Liver (tissue), 8 donors: ENCODE measurements at regions not wholly inside any gene's neighbourhood (a gene's known extent, or its start where the extent isn't known, plus 50 kb on each side); places are given as distances from the start of the nearest gene placed in this dataset.

Source experiments
- DNase-seq: peaks from one replicate; pipeline ENCODE4 v3.0.0-alpha.2; 2017; ENCODE audit warnings: low spot score
- H3K27ac ChIP-seq, 2 donors: one replicate each; pipeline ENCODE4 v1.7.0; 2013; ENCODE audit warnings: inconsistent platforms in 2 of 2, low read length in 2 of 2, control low read depth in 1 of 2, low read depth in 1 of 2, mild to moderate bottlenecking in 1 of 2
- H3K27me3 ChIP-seq, 4 donors: one replicate each; pipeline versions ENCODE4 v1.6.1 to v1.7.0; 2013; ENCODE audit warnings: low read length in 3 of 4, inconsistent platforms in 1 of 4, mild to moderate bottlenecking in 1 of 4, moderate library complexity in 1 of 4; ENCODE audit not compliant: control insufficient read depth in 4 of 4, insufficient read depth in 4 of 4
- H3K36me3 ChIP-seq, 4 donors: one replicate each; pipeline versions ENCODE4 v1.6.1 to v1.7.0; 2013; ENCODE audit warnings: low read length in 3 of 4, mild to moderate bottlenecking in 3 of 4, low read depth in 1 of 4, moderate library complexity in 1 of 4; ENCODE audit not compliant: control insufficient read depth in 4 of 4, insufficient read depth in 3 of 4
- H3K4me1 ChIP-seq, 4 donors: one replicate each; pipeline versions ENCODE4 v1.6.1 to v1.7.0; 2013; ENCODE audit warnings: low read length in 3 of 4, mild to moderate bottlenecking in 3 of 4, moderate library complexity in 1 of 4; ENCODE audit not compliant: control insufficient read depth in 4 of 4, insufficient read depth in 4 of 4
- H3K4me3 ChIP-seq, 3 donors: one replicate each; pipeline versions ENCODE4 v1.6.1 to v1.7.0; 2013; ENCODE audit warnings: low read length in 3 of 3, control low read depth in 1 of 3, low read depth in 1 of 3, mild to moderate bottlenecking in 1 of 3
- H3K9ac ChIP-seq, 2 donors: one replicate each; pipeline ENCODE4 v1.7.0; 2013; ENCODE audit warnings: low read length in 2 of 2, mild to moderate bottlenecking in 2 of 2, moderate library complexity in 2 of 2, control low read depth in 1 of 2, low read depth in 1 of 2
- H3K9me3 ChIP-seq, 4 donors: one replicate each; pipeline versions ENCODE4 v1.6.1 to v1.7.0; 2013; ENCODE audit warnings: low read length in 3 of 4; ENCODE audit not compliant: control insufficient read depth in 4 of 4
- EGR1 ChIP-seq, 2 donors: IDR thresholded peaks; 2 replicates each; pipeline ENCODE4 v1.6.1; 2016 to 2018; ENCODE audit warnings: antibody characterized with exemption in 2 of 2, low read depth in 2 of 2
- FOXA1 ChIP-seq: IDR thresholded peaks from 2 replicates; pipeline ENCODE4 v1.6.1; 2016; ENCODE audit warnings: antibody characterized with exemption
- FOXA2 ChIP-seq: IDR thresholded peaks from 2 replicates; pipeline ENCODE4 v1.6.1; 2016; ENCODE audit warnings: antibody characterized with exemption
- GABPA ChIP-seq, 2 donors: IDR thresholded peaks in 1 of 2; conservative IDR thresholded peaks in 1 of 2; 2 replicates each; pipeline ENCODE4 v1.6.1; 2016; ENCODE audit warnings: antibody characterized with exemption in 2 of 2, mild to moderate bottlenecking in 1 of 2, moderate library complexity in 1 of 2
- HNF4A ChIP-seq, 2 donors: conservative IDR thresholded peaks; 2 replicates each; pipeline ENCODE4 v1.6.1; 2016; ENCODE audit warnings: antibody characterized with exemption in 2 of 2, mild to moderate bottlenecking in 2 of 2
- HNF4G ChIP-seq: IDR thresholded peaks from 2 replicates; pipeline ENCODE4 v1.6.1; 2016; ENCODE audit warnings: antibody characterized with exemption
- JUND ChIP-seq, 2 donors: IDR thresholded peaks; 2 replicates each; pipeline ENCODE4 v1.6.1; 2016; ENCODE audit warnings: antibody characterized with exemption in 2 of 2
- NR2F2 ChIP-seq: IDR thresholded peaks from 2 replicates; pipeline ENCODE4 v1.6.1; 2016; ENCODE audit warnings: antibody characterized with exemption
- RAD21 ChIP-seq, 2 donors: IDR thresholded peaks; 2 replicates each; pipeline ENCODE4 v1.6.1; 2016; ENCODE audit warnings: antibody characterized with exemption in 2 of 2, mild to moderate bottlenecking in 2 of 2
- RXRA ChIP-seq, 2 donors: IDR thresholded peaks; 2 replicates each; pipeline ENCODE4 v1.6.1; 2017 to 2018; ENCODE audit warnings: antibody characterized with exemption in 2 of 2, mild to moderate bottlenecking in 1 of 2
- SP1 ChIP-seq: IDR thresholded peaks from 2 replicates; pipeline ENCODE4 v1.6.1; 2018; ENCODE audit warnings: antibody characterized with exemption, mild to moderate bottlenecking
- TAF1 ChIP-seq: conservative IDR thresholded peaks from 2 replicates; pipeline ENCODE4 v1.6.1; 2016; ENCODE audit warnings: antibody characterized with exemption, mild to moderate bottlenecking
- YY1 ChIP-seq: IDR thresholded peaks from 2 replicates; pipeline ENCODE4 v1.6.1; 2016; ENCODE audit warnings: antibody characterized with exemption, mild to moderate bottlenecking
- WGBS: extraction: QIAGEN DNeasy Blood & Tissue Kit; methylation state at CpG from one replicate; pipeline ENCODE4 v1.1.7; 2013; 5-methylcytosine and 5-hydroxymethylcytosine counted together
- TF ChIP-seq, protein P1 (sequence below): IDR thresholded peaks from 2 replicates; pipeline ENCODE4 v1.6.1; 2016; ENCODE audit warnings: antibody characterized with exemption
- TF ChIP-seq, protein P2 (sequence below): fragments of 150-350 bp; IDR thresholded peaks from 2 replicates; pipeline ENCODE4 v1.5.1; 2017; ENCODE audit warnings: improper control_type of control experiment, low read depth, low read length; ENCODE audit not compliant: missing input control
- TF ChIP-seq, protein P3 (sequence below): IDR thresholded peaks from 2 replicates; pipeline ENCODE4 v1.6.1; 2016; ENCODE audit warnings: antibody characterized with exemption
- TF ChIP-seq, protein P4 (sequence below): IDR thresholded peaks from 2 replicates; pipeline ENCODE4 v1.6.1; 2016; ENCODE audit warnings: antibody characterized with exemption, mild to moderate bottlenecking
- TF ChIP-seq, protein P5 (sequence below): IDR thresholded peaks from 2 replicates; pipeline ENCODE4 v1.6.1; 2016; ENCODE audit warnings: antibody characterized with exemption
- donor health status: healthy.
- donor health status: healthy.
- donor health status: healthy.
- donor health status: healthy.
- donor health status: healthy.

DNA sequence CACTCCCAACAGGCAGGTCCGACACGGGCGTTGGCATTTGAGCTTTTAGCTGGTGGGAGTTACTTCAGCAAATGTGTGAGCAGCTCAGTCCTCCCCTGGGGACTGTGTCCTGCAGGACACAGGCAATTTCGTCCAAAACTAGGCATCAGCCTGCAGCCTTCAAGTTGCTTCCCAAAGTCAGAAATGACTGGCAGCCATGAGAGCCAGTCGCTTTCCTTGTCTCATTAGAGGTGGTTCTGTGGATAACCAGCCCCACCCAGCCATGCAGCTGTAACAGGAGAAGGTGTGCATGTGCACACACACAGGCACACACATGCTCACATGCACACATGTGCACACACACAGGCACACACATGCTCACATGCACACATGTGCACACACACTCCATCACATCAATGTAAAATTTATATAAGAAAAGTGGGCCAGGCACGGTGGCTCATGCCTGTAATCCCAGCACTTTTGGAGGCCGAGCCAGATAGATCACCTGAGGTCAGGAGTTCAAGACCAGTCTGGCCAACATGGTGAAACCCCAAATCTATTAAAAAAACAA is 138.8 kb upstream of the TCERG1L start:
- 77% methylated on average over 7 of the region's 7 CpGs for WGBS
- no peak for DNase-seq
- no peak overlapping the region for H3K9ac ChIP-seq
- no peaks in the 10 kb centered on the region for H3K9me3 ChIP-seq
- peaks cover 0 to 6% (median 2%) of the 10 kb centered on the region in 4 donors for H3K4me1 ChIP-seq
- H3K4me3 ChIP-seq = no peak overlapping the region
- no peaks in the 10 kb centered on the region for H3K36me3 ChIP-seq
- no peak overlapping the region for H3K27ac ChIP-seq
- TF ChIP-seq GABPA (IDR thresholded peaks at IDR 0.05 in 1 of 2, conservative IDR thresholded peaks at IDR 0.05 in 1 of 2) (no peak), RAD21 (IDR thresholded peaks at IDR 0.05) (no peak), JUND (IDR thresholded peaks at IDR 0.05) (no peak), FOXA1 (no peak)
- TF ChIP-seq, protein P1, sequence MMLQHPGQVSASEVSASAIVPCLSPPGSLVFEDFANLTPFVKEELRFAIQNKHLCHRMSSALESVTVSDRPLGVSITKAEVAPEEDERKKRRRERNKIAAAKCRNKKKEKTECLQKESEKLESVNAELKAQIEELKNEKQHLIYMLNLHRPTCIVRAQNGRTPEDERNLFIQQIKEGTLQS = no peak
- H3K27me3 ChIP-seq = no peaks in the 10 kb centered on the region

DNA sequence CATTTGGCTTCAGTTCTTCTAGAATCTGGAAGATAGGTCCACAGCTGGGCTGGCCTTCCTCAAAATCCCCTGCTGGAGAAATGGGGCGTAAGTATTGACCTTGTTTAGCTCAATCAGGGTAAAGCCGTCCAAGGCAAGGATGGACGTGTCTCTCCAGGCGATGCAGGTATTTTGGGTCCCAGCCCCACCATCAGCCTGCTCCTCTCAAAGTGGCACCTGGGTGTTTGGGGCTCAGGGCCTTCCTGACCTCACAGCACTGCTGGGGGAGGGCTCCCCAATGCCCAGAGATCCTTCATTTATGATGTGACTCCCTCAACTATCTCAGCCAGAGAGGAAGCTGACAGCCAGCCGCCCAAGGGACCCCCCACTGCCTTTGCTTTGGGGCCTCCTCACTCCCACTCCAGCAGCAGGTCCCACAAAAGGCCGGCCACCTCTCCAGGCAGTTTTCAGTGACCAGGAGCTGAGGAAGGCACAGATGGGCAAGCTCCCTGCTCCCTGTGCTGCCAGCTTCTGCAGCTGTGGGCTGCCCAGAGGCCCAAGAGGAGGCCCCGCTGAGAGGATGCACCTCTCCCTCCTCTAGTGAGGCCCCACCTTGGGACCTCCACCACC is 140.0 kb upstream of the TCERG1L start:
- TF ChIP-seq, protein P1 = no peak
- TF ChIP-seq JUND (IDR thresholded peaks at IDR 0.05) (no peak), RAD21 (IDR thresholded peaks at IDR 0.05) (no peak), GABPA (IDR thresholded peaks at IDR 0.05 in 1 of 2, conservative IDR thresholded peaks at IDR 0.05 in 1 of 2) (no peak), HNF4A (conservative IDR thresholded peaks at IDR 0.05) (no peak), YY1 (no peak), TAF1 (no peak), RXRA (IDR thresholded peaks at IDR 0.05) (no peak), FOXA1 (no peak), NR2F2 (no peak), FOXA2 (no peak), SP1 (no peak), EGR1 (IDR thresholded peaks at IDR 0.05; ENCODE audit: low read depth in 2 of 2) (no peak), HNF4G (no peak)
- TF ChIP-seq, protein P2, sequence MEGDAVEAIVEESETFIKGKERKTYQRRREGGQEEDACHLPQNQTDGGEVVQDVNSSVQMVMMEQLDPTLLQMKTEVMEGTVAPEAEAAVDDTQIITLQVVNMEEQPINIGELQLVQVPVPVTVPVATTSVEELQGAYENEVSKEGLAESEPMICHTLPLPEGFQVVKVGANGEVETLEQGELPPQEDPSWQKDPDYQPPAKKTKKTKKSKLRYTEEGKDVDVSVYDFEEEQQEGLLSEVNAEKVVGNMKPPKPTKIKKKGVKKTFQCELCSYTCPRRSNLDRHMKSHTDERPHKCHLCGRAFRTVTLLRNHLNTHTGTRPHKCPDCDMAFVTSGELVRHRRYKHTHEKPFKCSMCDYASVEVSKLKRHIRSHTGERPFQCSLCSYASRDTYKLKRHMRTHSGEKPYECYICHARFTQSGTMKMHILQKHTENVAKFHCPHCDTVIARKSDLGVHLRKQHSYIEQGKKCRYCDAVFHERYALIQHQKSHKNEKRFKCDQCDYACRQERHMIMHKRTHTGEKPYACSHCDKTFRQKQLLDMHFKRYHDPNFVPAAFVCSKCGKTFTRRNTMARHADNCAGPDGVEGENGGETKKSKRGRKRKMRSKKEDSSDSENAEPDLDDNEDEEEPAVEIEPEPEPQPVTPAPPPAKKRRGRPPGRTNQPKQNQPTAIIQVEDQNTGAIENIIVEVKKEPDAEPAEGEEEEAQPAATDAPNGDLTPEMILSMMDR = no peak
- TF ChIP-seq, protein P3, sequence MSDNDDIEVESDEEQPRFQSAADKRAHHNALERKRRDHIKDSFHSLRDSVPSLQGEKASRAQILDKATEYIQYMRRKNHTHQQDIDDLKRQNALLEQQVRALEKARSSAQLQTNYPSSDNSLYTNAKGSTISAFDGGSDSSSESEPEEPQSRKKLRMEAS = no peak
- TF ChIP-seq, protein P4, sequence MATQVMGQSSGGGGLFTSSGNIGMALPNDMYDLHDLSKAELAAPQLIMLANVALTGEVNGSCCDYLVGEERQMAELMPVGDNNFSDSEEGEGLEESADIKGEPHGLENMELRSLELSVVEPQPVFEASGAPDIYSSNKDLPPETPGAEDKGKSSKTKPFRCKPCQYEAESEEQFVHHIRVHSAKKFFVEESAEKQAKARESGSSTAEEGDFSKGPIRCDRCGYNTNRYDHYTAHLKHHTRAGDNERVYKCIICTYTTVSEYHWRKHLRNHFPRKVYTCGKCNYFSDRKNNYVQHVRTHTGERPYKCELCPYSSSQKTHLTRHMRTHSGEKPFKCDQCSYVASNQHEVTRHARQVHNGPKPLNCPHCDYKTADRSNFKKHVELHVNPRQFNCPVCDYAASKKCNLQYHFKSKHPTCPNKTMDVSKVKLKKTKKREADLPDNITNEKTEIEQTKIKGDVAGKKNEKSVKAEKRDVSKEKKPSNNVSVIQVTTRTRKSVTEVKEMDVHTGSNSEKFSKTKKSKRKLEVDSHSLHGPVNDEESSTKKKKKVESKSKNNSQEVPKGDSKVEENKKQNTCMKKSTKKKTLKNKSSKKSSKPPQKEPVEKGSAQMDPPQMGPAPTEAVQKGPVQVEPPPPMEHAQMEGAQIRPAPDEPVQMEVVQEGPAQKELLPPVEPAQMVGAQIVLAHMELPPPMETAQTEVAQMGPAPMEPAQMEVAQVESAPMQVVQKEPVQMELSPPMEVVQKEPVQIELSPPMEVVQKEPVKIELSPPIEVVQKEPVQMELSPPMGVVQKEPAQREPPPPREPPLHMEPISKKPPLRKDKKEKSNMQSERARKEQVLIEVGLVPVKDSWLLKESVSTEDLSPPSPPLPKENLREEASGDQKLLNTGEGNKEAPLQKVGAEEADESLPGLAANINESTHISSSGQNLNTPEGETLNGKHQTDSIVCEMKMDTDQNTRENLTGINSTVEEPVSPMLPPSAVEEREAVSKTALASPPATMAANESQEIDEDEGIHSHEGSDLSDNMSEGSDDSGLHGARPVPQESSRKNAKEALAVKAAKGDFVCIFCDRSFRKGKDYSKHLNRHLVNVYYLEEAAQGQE = no peak
- TF ChIP-seq, protein P5, sequence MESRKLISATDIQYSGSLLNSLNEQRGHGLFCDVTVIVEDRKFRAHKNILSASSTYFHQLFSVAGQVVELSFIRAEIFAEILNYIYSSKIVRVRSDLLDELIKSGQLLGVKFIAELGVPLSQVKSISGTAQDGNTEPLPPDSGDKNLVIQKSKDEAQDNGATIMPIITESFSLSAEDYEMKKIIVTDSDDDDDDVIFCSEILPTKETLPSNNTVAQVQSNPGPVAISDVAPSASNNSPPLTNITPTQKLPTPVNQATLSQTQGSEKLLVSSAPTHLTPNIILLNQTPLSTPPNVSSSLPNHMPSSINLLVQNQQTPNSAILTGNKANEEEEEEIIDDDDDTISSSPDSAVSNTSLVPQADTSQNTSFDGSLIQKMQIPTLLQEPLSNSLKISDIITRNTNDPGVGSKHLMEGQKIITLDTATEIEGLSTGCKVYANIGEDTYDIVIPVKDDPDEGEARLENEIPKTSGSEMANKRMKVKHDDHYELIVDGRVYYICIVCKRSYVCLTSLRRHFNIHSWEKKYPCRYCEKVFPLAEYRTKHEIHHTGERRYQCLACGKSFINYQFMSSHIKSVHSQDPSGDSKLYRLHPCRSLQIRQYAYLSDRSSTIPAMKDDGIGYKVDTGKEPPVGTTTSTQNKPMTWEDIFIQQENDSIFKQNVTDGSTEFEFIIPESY = no peak
- Histone ChIP-seq H3K27me3 (peaks cover 0 to 4% (median 0%) of the 10 kb centered on the region in 4 donors), H3K9ac (no peak overlapping the region), H3K27ac (no peak overlapping the region), H3K4me3 (no peak overlapping the region), H3K9me3 (no peaks in the 10 kb centered on the region), H3K4me1 (peaks cover 0 to 6% (median 2%) of the 10 kb centered on the region in 4 donors), H3K36me3 (no peaks in the 10 kb centered on the region)
- WGBS = 88% methylated on average over 7 of the region's 7 CpGs
- no peak for DNase-seq
